H9 (cell line): ENCODE measurements at regions not wholly inside any gene's neighbourhood (a gene's known extent, or its start where the extent isn't known, plus 50 kb on each side); places are given as distances from the start of the nearest gene placed in this dataset.

ENCODE experiments used
- DNase-seq: peaks from one replicate; pipeline ENCODE4 v3.0.0-alpha.2; 2017
- H2AFZ ChIP-seq: one replicate; pipeline ENCODE4 v1.6.1; 2013; ENCODE audit warnings: mild to moderate bottlenecking, low read length, control low read depth, moderate library complexity
- H2AK5ac ChIP-seq: 2 replicates; pipeline ENCODE4 v1.6.1; 2013; ENCODE audit warnings: low read length, control low read depth, mixed read lengths; ENCODE audit not compliant: insufficient read length
- H2BK120ac ChIP-seq: one replicate; pipeline ENCODE4 v1.6.1; 2013; ENCODE audit warnings: low read depth, mild to moderate bottlenecking, low read length, control low read depth, inconsistent platforms; ENCODE audit not compliant: poor library complexity, severe bottlenecking
- H2BK12ac ChIP-seq: 2 replicates; pipeline ENCODE4 v1.6.1; 2013; ENCODE audit warnings: low read length, control low read depth, mixed read lengths, low read depth; ENCODE audit not compliant: insufficient read length
- H2BK15ac ChIP-seq: 2 replicates; pipeline ENCODE4 v1.6.1; 2013; ENCODE audit warnings: low read depth, low read length, control low read depth
- H2BK20ac ChIP-seq: one replicate; pipeline ENCODE4 v1.6.1; 2013; ENCODE audit warnings: low read depth, mild to moderate bottlenecking, low read length, control low read depth, inconsistent platforms; ENCODE audit not compliant: poor library complexity, severe bottlenecking
- H2BK5ac ChIP-seq: 2 replicates; pipeline ENCODE4 v1.6.1; 2013; ENCODE audit warnings: low read length, control low read depth, mixed read lengths; ENCODE audit not compliant: insufficient read length
- H3K14ac ChIP-seq: 2 replicates; pipeline ENCODE4 v1.6.1; 2013; ENCODE audit warnings: low read length, control low read depth; ENCODE audit not compliant: insufficient read depth
- H3K18ac ChIP-seq: 2 replicates; pipeline ENCODE4 v1.6.1; 2013; ENCODE audit warnings: low read depth, mild to moderate bottlenecking, mixed read lengths, low read length, control low read depth; ENCODE audit not compliant: insufficient read length
- H3K23ac ChIP-seq: 2 replicates; pipeline ENCODE4 v1.6.1; 2013; ENCODE audit warnings: low read length, control low read depth, mixed read lengths, low read depth; ENCODE audit not compliant: insufficient read length
- H3K23me2 ChIP-seq: 2 replicates; pipeline ENCODE4 v1.6.1; 2013; ENCODE audit warnings: low read depth, mild to moderate bottlenecking, mixed read lengths, low read length, control low read depth; ENCODE audit not compliant: insufficient read length, poor library complexity, severe bottlenecking
- H3K27ac ChIP-seq: 2 replicates; pipeline ENCODE4 v1.5.1; 2013; ENCODE audit warnings: low read length, control low read depth, mixed read lengths, low read depth; ENCODE audit not compliant: insufficient read length
- H3K27me3 ChIP-seq: 2 replicates; pipeline ENCODE4 v1.6.1; 2013; ENCODE audit warnings: low read length, control low read depth, inconsistent platforms; ENCODE audit not compliant: insufficient read depth
- H3K4ac ChIP-seq: 2 replicates; pipeline ENCODE4 v1.6.1; 2013; ENCODE audit warnings: low read depth, mild to moderate bottlenecking, control low read depth, inconsistent platforms, low read length, moderate library complexity
- H3K4me1 ChIP-seq: 2 replicates; pipeline ENCODE4 v1.6.1; 2013; ENCODE audit warnings: low read length, control low read depth, inconsistent platforms; ENCODE audit not compliant: insufficient read depth
- H3K4me2 ChIP-seq: 2 replicates; pipeline ENCODE4 v1.6.1; 2013; ENCODE audit warnings: low read length, control low read depth, mixed read lengths; ENCODE audit not compliant: insufficient read length, insufficient read depth
- H3K56ac ChIP-seq: 2 replicates; pipeline ENCODE4 v1.6.1; 2013; ENCODE audit warnings: low read depth, mild to moderate bottlenecking, mixed read lengths, low read length, control low read depth; ENCODE audit not compliant: insufficient read length
- H3K79me1 ChIP-seq: 2 replicates; pipeline ENCODE4 v1.6.1; 2013; ENCODE audit warnings: low read depth, mild to moderate bottlenecking, moderate library complexity, low read length, control low read depth, inconsistent platforms; ENCODE audit not compliant: insufficient read depth, poor library complexity, severe bottlenecking
- H3K79me2 ChIP-seq: 2 replicates; pipeline ENCODE4 v1.6.1; 2013; ENCODE audit warnings: low read length, control low read depth, inconsistent platforms; ENCODE audit not compliant: insufficient read depth
- H3K9ac ChIP-seq: 2 replicates; pipeline ENCODE4 v1.6.1; 2013; ENCODE audit warnings: low read length, control low read depth, mixed read lengths; ENCODE audit not compliant: insufficient read length; ENCODE audit errors: extremely low read depth
- H3K9me3 ChIP-seq: one replicate; pipeline ENCODE4 v1.6.1; 2013; ENCODE audit warnings: low read depth, low read length, inconsistent platforms; ENCODE audit not compliant: control insufficient read depth
- H3T11ph ChIP-seq: one replicate; pipeline ENCODE4 v1.6.1; 2013; ENCODE audit warnings: mild to moderate bottlenecking, low read length, control low read depth, inconsistent platforms
- H4K20me1 ChIP-seq: one replicate; pipeline ENCODE4 v1.6.1; 2013; ENCODE audit not compliant: control insufficient read depth, insufficient read length, insufficient read depth
- H4K5ac ChIP-seq: 2 replicates; pipeline ENCODE4 v1.6.1; 2013; ENCODE audit warnings: low read depth, mild to moderate bottlenecking, mixed read lengths, low read length, control low read depth; ENCODE audit not compliant: insufficient read length
- H4K8ac ChIP-seq: replicated peaks from 2 replicates; pipeline ENCODE4 v1.6.1; 2013; ENCODE audit warnings: low read length, control low read depth, mixed read lengths, low read depth; ENCODE audit not compliant: insufficient read length
- H4K91ac ChIP-seq: 2 replicates; pipeline ENCODE4 v1.6.1; 2013; ENCODE audit warnings: low read depth, mild to moderate bottlenecking, moderate library complexity, mixed read lengths, low read length, control low read depth; ENCODE audit not compliant: insufficient read length
- H3K27ac Mint-ChIP-seq, 3 experiments: 2 replicates in 2 of 3; 3 replicates in 1 of 3; pipeline ENCODE4 v1.8.0; 2020 to 2021; ENCODE audit warnings: mixed read lengths in 3 of 3, mild to moderate bottlenecking in 1 of 3, moderate library complexity in 1 of 3
- H3K27me3 Mint-ChIP-seq: 2 replicates; pipeline ENCODE4 v1.8.0; 2021; ENCODE audit warnings: low read depth, mild to moderate bottlenecking, moderate library complexity, mixed read lengths
- H3K36me3 Mint-ChIP-seq, 3 experiments: 2 replicates in 2 of 3; 3 replicates in 1 of 3; pipeline ENCODE4 v1.8.0; 2020 to 2021; ENCODE audit warnings: low read depth in 3 of 3, mixed read lengths in 3 of 3; ENCODE audit not compliant: insufficient read depth in 1 of 3
- H3K4me1 Mint-ChIP-seq, 2 experiments: 2 replicates each; pipeline ENCODE4 v1.8.0; 2020; ENCODE audit warnings: mixed read lengths in 2 of 2
- H3K4me3 Mint-ChIP-seq, 2 experiments: 2 replicates in 1 of 2; 3 replicates in 1 of 2; pipeline ENCODE4 v1.8.0; 2020 to 2021; ENCODE audit warnings: mild to moderate bottlenecking in 2 of 2, mixed read lengths in 2 of 2, moderate library complexity in 1 of 2
- H3K9me3 Mint-ChIP-seq, 2 experiments: 2 replicates in 1 of 2; 3 replicates in 1 of 2; pipeline ENCODE4 v1.8.0; 2020; ENCODE audit warnings: mild to moderate bottlenecking in 2 of 2, mixed read lengths in 2 of 2, moderate library complexity in 1 of 2
- CTCF ChIP-seq: fragments of 200-600 bp; sonication (generic); conservative IDR thresholded peaks from 3 replicates; pipeline ENCODE4 v1.8.0; 2021; ENCODE audit warnings: antibody characterized with exemption, mild to moderate bottlenecking
- WGBS: extraction: QIAGEN DNeasy Blood & Tissue Kit; methylation state at CpG from one replicate; pipeline ENCODE4 v1.1.7; 2013; ENCODE audit warnings: missing lambda C conversion rate, low lambda C conversion rate, mixed read lengths; ENCODE audit not compliant: insufficient read length; ENCODE audit errors: extremely low coverage; 5-methylcytosine and 5-hydroxymethylcytosine counted together

- Histone ChIP-seq H3K27me3 (no peaks in the 10 kb centered on the region), H4K8ac (no peak overlapping the region), H3K14ac (no peak overlapping the region), H2AFZ (no peak overlapping the region), H3K9me3 (no peaks in the 10 kb centered on the region), H2BK120ac (no peak overlapping the region), H4K91ac (no peak overlapping the region), H3K27ac (no peak overlapping the region), H3T11ph (no peak overlapping the region), H4K20me1 (no peaks in the 10 kb centered on the region), H2BK5ac (no peak overlapping the region), H3K56ac (no peak overlapping the region), H3K4me2 (no peak overlapping the region), H3K18ac (no peak overlapping the region), H3K23me2 (no peaks in the 10 kb centered on the region), H3K9ac (no peak overlapping the region), H2BK15ac (no peak overlapping the region), H2AK5ac (no peak overlapping the region), H3K4ac (no peak overlapping the region), H3K79me2 (no peaks in the 10 kb centered on the region), H3K23ac (no peak overlapping the region), H2BK20ac (no peak overlapping the region), H2BK12ac (no peak overlapping the region), H3K79me1 (no peaks in the 10 kb centered on the region), H3K4me1 (no peaks in the 10 kb centered on the region), H4K5ac (no peak overlapping the region)
- no peak for TF ChIP-seq CTCF
- Mint-ChIP-seq H3K27me3 (peaks cover 2% of the 10 kb centered on the region; the same call in 1 of the 2 replicates), H3K36me3 (peaks cover 0 to 2% (median 0%) of the 10 kb centered on the region in 3 experiments; a peak in 1 of 7 replicates), H3K27ac (no peak overlapping the region), H3K4me3 (no peak overlapping the region), H3K4me1 (peaks cover 3 to 4% of the 10 kb centered on the region in 2 experiments), H3K9me3 (no peaks in the 10 kb centered on the region)
- WGBS: no CpG with 5 or more reads among the region's 6 CpGs
- no peak for DNase-seq
These were observed 177.0 kb upstream of the CCDC68 start for GRCh38 chr18:55136258-55136657.
